Adrenal gland (tissue), 9 donors: ENCODE measurements at regions not wholly inside any gene's neighbourhood (a gene's known extent, or its start where the extent isn't known, plus 50 kb on each side); places are given as distances from the start of the nearest gene placed in this dataset.
"Not testable (repeated sequence)": the region's sequence is repeated elsewhere in the genome, so short reads cannot be mapped to it uniquely, and the experiment has no call there.

Experiments
- DNase-seq, 7 donors: peaks; one replicate each; pipeline ENCODE4 v3.0.0-alpha.2; 2019 to 2020
- H3K27ac ChIP-seq, 5 donors: fragments of 200-600 bp; sonication (generic) in 4 of 5; 1 replicate in 3 of 5; 2 replicates in 2 of 5; pipeline versions ENCODE4 v1.5.1 to v1.8.0; 2016 to 2020; ENCODE audit warnings: mild to moderate bottlenecking in 1 of 5
- H3K27me3 ChIP-seq: fragments of 200-600 bp; 2 replicates; pipeline ENCODE4 v1.8.0; 2021
- H3K36me3 ChIP-seq, 2 donors: fragments of 200-600 bp; replicated peaks in 1 of 2; 1 replicate in 1 of 2; 2 replicates in 1 of 2; pipeline versions ENCODE4 v1.5.1 to v1.8.0; 2018 to 2022
- H3K4me1 ChIP-seq, 2 donors: fragments of 200-600 bp; replicated peaks in 1 of 2; 1 replicate in 1 of 2; 2 replicates in 1 of 2; pipeline versions ENCODE4 v1.5.1 to v1.8.0; 2018 to 2021
- H3K4me3 ChIP-seq, 4 donors: fragments of 200-600 bp; sonication (generic) in 3 of 4; one replicate each; pipeline ENCODE4 v1.5.1; 2016 to 2018
- H3K9me3 ChIP-seq, 3 donors: fragments of 200-600 bp; sonication (generic) in 1 of 3; replicated peaks in 1 of 3; 1 replicate in 2 of 3; 2 replicates in 1 of 3; pipeline versions ENCODE4 v1.5.1 to v1.8.0; 2016 to 2021
- CTCF ChIP-seq, 6 experiments: fragments of 450-650 bp in 4 of 6; fragments of 200-600 bp in 2 of 6; sonication (generic) in 1 of 6; IDR thresholded peaks; 1 replicate in 5 of 6; 2 replicates in 1 of 6; pipeline versions ENCODE4 v1.5.1 to v1.8.0; 2016 to 2021; ENCODE audit warnings: antibody characterized with exemption in 6 of 6, mild to moderate bottlenecking in 2 of 6, moderate library complexity in 1 of 6
- POLR2A ChIP-seq, 2 donors: fragments of 450-650 bp; IDR thresholded peaks; one replicate each; pipeline ENCODE4 v1.6.1; 2017; ENCODE audit warnings: antibody characterized with exemption in 2 of 2, mild to moderate bottlenecking in 2 of 2, moderate library complexity in 1 of 2
- WGBS, 4 donors: extraction: QIAGEN DNeasy Blood & Tissue Kit in 2 of 4; methylation state at CpG; one replicate each; pipeline versions ENCODE4 v1.1.5 to v1.1.7; 2013 to 2017; 5-methylcytosine and 5-hydroxymethylcytosine counted together
- intact Hi-C, 2 donors: fragments of 100-400 bp; cut with DNase I; formaldehyde crosslinking; loops; one replicate each; pipeline versions ENCODE4 v1.14.1 to v1.15.0; 2022 to 2023
- donor health status: healthy with polysubstance abuse.
- donor health status: Bipolar disorder and iron deficiency.
- donor health status: DM: yes; HTN: yes; CAD: no.
- donor health status: DM: no; HTN: no; CAD: no.
- donor health status: DM: no; HTN: no; CAD: no.

DNA sequence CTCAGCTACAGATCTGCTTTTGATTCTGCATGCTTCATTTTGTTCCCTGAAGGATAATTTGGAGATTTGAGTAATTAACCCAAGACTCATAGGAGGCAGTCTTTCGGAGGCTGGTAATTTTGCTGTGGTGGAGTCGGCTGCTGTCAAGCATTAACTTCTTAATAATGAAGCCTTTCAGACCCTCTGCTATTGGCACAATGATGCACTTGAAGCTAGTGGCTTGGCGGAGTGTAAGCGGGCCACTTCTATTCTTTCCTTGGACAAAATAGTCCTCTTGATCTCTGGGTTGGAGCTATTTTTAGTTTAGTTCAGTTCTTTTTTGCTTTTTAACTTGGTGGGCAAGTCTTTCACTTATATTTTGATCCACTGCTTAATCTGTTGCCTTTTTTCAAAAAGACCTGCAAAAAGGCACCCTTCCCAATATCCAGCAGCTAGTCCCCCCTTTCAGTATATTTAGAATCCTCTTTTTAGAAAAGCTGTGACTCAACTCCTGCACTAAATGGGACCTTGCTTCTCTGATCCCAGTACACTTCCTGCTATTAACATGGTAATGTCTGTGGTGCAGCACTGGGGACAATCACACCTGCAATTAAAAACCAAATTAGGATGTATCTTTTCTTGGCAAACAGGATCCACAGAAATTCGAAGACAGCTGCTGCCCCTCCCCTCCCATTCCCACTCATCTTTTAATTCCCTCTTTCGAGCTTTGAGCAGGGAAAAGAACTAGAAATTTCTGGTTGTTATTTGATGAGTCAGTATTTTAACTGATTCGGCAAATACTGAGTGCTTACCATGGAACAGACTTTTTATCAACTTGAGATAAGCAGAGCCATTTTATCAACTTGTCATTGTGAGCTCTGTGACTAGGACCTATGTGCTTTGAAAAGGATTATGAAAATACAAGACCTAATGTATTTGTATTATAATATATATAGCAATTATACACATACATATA, 169.4 kb upstream of the ANKRD55 start:
- no peak for DNase-seq
- H3K27me3 ChIP-seq = no peaks in the 10 kb centered on the region
- H3K4me3 ChIP-seq = no peak overlapping the region
- intact Hi-C loops = no loop called here
- peaks cover 7 to 9% of the 10 kb centered on the region in 2 donors for H3K4me1 ChIP-seq
- H3K27ac ChIP-seq = no peak overlapping the region
- H3K9me3 ChIP-seq = no peaks in the 10 kb centered on the region
- H3K36me3 ChIP-seq = no peaks in the 10 kb centered on the region
- WGBS, 4 donors = 60 to 64% (median 62%) methylated on average over 7 of the region's 7 CpGs
- TF ChIP-seq CTCF (IDR thresholded peaks at IDR 0.05) (no peak), POLR2A (IDR thresholded peaks at IDR 0.05) (no peak)

GRCh38 chr5:56397796-56398195, 164.7 kb upstream of the ANKRD55 start:
- DNase-seq, H3K4me3 ChIP-seq, intact Hi-C loops, H3K4me1 ChIP-seq, H3K36me3 ChIP-seq, H3K9me3 ChIP-seq, H3K27ac ChIP-seq, H3K27me3 ChIP-seq: not testable (repeated sequence)
- WGBS, 4 donors = 90 to 98% (median 97%) methylated on average over 5 to 24 of the region's 24 CpGs

- no peak for DNase-seq
- no peak overlapping the region for H3K27ac ChIP-seq
These were observed 163.5 kb upstream of the ANKRD55 start for GRCh38 chr5:56396634-56397033.

GRCh38 chr5:56389261-56389660, 156.1 kb upstream of the ANKRD55 start:
- intact Hi-C loops = no loop called here
- no peak for DNase-seq
- H3K4me3 ChIP-seq = no peak overlapping the region
- H3K27ac ChIP-seq = no peak overlapping the region
- 67 to 91% (median 88%) methylated on average over 1 to 2 of the region's 2 CpGs for WGBS, 4 donors
- H3K4me1 ChIP-seq = no peaks in the 10 kb centered on the region
- no peaks in the 10 kb centered on the region for H3K36me3 ChIP-seq
- no peaks in the 10 kb centered on the region for H3K27me3 ChIP-seq
- no peak for TF ChIP-seq POLR2A (IDR thresholded peaks at IDR 0.05)
- no peaks in the 10 kb centered on the region for H3K9me3 ChIP-seq

More at GRCh38 chr5:56396634-56397033, 163.5 kb upstream of the ANKRD55 start:
- intact Hi-C loops = no loop called here
- Histone ChIP-seq H3K4me3 (no peak overlapping the region), H3K36me3 (no peaks in the 10 kb centered on the region), H3K4me1 (no peaks in the 10 kb centered on the region), H3K9me3 (no peaks in the 10 kb centered on the region), H3K27me3 (no peaks in the 10 kb centered on the region)
- TF ChIP-seq CTCF (IDR thresholded peaks at IDR 0.05) (no peak), POLR2A (IDR thresholded peaks at IDR 0.05) (no peak)

- Histone ChIP-seq H3K4me3 (no peak overlapping the region), H3K4me1 (no peaks in the 10 kb centered on the region), H3K27me3 (no peaks in the 10 kb centered on the region), H3K9me3 (no peaks in the 10 kb centered on the region), H3K36me3 (no peaks in the 10 kb centered on the region), H3K27ac (no peak overlapping the region)
- no peak for DNase-seq
- no peak for TF ChIP-seq CTCF (IDR thresholded peaks at IDR 0.05)
- TF ChIP-seq POLR2A (IDR thresholded peaks at IDR 0.05) = no peak
- intact Hi-C loops = no loop called here
- 87 to 100% (median 95%) methylated on average over 1 of the region's 1 CpG for WGBS, 4 donors
These were observed 155.3 kb upstream of the ANKRD55 start for GRCh38 chr5:56388229-56388985.
